Stimulated activated naive CD8-positive, alpha-beta T cell treated with anti-CD3 and anti-CD28 coated beads, Interleukin-15, Interleukin-2, amounts not matched to agents 100 U/mL and 50 U/mL, for 24 hours (primary cell): ENCODE measurements at regions not wholly inside any gene's neighbourhood (a gene's known extent, or its start where the extent isn't known, plus 50 kb on each side); places are given as distances from the start of the nearest gene placed in this dataset.
"Not testable (repeated sequence)": the region's sequence is repeated elsewhere in the genome, so short reads cannot be mapped to it uniquely, and the experiment has no call there.

Experiments
- ATAC-seq: fragments of 150-1000 bp; cut with Tn5 transposase; one replicate; pipeline ENCODE4 v1.10.0; 2021
- DNase-seq: peaks from one replicate; pipeline ENCODE4 v3.0.0; 2021

GRCh38 chr2:4916094-4916493 is 776.1 kb upstream of the SOX11 start:
- DNase-seq (no peak), ATAC-seq (no peak)

GRCh38 chr2:4930704-4931103 is 761.5 kb upstream of the SOX11 start:
- DNase-seq = no peak
- no peak for ATAC-seq

GRCh38 chr2:4931721-4932365 is 760.3 kb upstream of the SOX11 start:
- DNase-seq (no peak), ATAC-seq (no peak)

GRCh38 chr2:4935291-4935690 is 756.9 kb upstream of the SOX11 start:
- not testable (repeated sequence) for DNase-seq, ATAC-seq

- DNase-seq = no peak
- no peak for ATAC-seq
These were observed 754.6 kb upstream of the SOX11 start for GRCh38 chr2:4937550-4937949.

- no peak for ATAC-seq
- no peak for DNase-seq
These were observed 754.0 kb upstream of the SOX11 start for GRCh38 chr2:4938206-4938605.

GRCh38 chr2:4942441-4942840 is 749.7 kb upstream of the SOX11 start:
- DNase-seq (no peak), ATAC-seq (no peak)

GRCh38 chr2:4947911-4948310 is 744.3 kb upstream of the SOX11 start:
- DNase-seq = no peak
- ATAC-seq = no peak

GRCh38 chr2:4951368-4951767 is 740.8 kb upstream of the SOX11 start:
- DNase-seq (no peak), ATAC-seq (no peak)

- DNase-seq (no peak), ATAC-seq (no peak)
These were observed 733.0 kb upstream of the SOX11 start for GRCh38 chr2:4959219-4959618.

GRCh38 chr2:4962419-4962818 is 729.8 kb upstream of the SOX11 start:
- DNase-seq = no peak
- no peak for ATAC-seq

GRCh38 chr2:4963106-4963505 is 729.1 kb upstream of the SOX11 start:
- no peak for DNase-seq
- no peak for ATAC-seq

- ATAC-seq = no peak
These were observed 728.1 kb upstream of the SOX11 start for GRCh38 chr2:4964001-4964540.

GRCh38 chr2:4964579-4964978 is 727.6 kb upstream of the SOX11 start:
- DNase-seq (no peak), ATAC-seq (no peak)

More at GRCh38 chr2:4964001-4964540, 728.1 kb upstream of the SOX11 start:
- no peak for DNase-seq

- no peak for ATAC-seq
- DNase-seq = no peak
These were observed 726.4 kb upstream of the SOX11 start for GRCh38 chr2:4965556-4966320.

GRCh38 chr2:4967206-4967605 is 725.0 kb upstream of the SOX11 start:
- ATAC-seq = no peak
- no peak for DNase-seq

GRCh38 chr2:4972472-4972871 is 719.7 kb upstream of the SOX11 start:
- DNase-seq (no peak), ATAC-seq (no peak)

GRCh38 chr2:4973354-4973753 is 718.8 kb upstream of the SOX11 start:
- DNase-seq (no peak), ATAC-seq (no peak)

- ATAC-seq = peak; percentile 40
- no peak for DNase-seq
These were observed 718.2 kb upstream of the SOX11 start for GRCh38 chr2:4973973-4974372.

- DNase-seq (no peak), ATAC-seq (no peak)
These were observed 715.8 kb upstream of the SOX11 start for GRCh38 chr2:4976407-4976806.

GRCh38 chr2:4979111-4979510 is 713.1 kb upstream of the SOX11 start:
- ATAC-seq (no peak), DNase-seq (no peak)

GRCh38 chr2:4980995-4981394 is 711.2 kb upstream of the SOX11 start:
- no peak for DNase-seq
- ATAC-seq = no peak

GRCh38 chr2:4981802-4982409 is 710.3 kb upstream of the SOX11 start:
- ATAC-seq (no peak), DNase-seq (no peak)
